Ramos (cell line): ENCODE measurements at regions not wholly inside any gene's neighbourhood (a gene's known extent, or its start where the extent isn't known, plus 50 kb on each side); places are given as distances from the start of the nearest gene placed in this dataset.

ENCODE experiments used
- in situ Hi-C: fragments of 300-500 bp; cut with MboI; formaldehyde crosslinking; loops from one replicate; pipeline ENCODE4 v1.14.3; 2022; ENCODE audit warnings: low sequenced_read_pairs; ENCODE audit not compliant: unreplicated experiment

DNA sequence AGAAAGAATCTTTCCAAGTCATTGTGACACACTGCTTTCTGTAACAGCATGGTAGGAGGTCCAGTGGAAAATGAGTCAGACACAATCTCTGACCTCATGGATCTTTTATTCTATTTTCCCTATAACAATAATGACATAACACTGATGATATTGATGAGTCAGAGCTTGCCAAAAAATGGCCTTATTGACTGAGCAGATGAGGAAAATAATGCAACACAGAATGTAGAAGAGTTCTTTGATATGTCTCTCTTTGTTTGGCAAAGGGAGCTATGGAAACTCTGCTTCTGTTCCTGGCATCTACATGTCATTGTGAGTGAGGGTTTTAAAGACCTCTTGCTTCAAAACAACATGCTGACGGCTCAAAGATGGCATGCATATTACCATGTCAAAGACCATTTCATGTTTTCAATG, 443.1 kb upstream of the ZNF608 start:
- in situ Hi-C loops = no loop called here

DNA sequence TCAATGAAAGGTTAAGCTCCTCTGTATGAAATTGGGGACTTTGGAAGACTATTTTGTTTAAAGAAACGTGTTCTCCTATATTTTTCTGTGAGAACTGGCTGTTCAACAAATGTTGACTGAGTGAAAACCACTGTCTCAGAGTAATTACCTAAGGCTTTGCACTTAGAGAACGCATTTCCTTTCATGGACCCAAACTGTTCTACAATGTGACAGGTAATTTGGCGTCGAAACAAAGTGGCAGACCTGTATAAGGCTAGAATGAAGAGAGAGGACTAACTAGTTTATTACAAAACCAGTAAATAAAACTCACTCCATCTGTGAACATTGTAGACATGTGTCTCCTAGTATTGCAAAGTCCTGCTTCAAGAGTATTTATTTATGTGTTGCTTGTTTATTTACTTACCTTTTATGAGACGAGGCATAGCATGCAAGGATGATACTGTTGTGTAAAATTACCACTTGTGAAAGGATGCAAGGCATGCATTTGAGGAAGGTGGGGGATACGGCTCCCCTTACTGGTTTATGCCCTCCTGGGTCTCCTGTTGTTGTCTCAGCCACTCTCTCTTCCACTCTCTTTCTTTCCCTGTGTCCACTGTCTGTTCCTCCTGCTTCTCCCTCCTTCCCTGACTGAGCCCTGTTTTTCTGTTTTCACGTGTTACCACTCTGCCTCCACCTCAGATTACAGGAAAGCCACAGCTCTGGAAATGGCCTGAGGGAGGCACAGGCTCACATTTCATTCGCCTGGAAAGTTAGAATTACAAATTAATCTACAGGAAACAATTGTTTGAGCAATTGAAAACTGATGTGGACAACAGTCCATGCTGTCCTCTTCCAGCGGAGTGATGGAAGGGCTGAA, 444.0 kb upstream of the ZNF608 start:
- in situ Hi-C loops = no loop called here

DNA sequence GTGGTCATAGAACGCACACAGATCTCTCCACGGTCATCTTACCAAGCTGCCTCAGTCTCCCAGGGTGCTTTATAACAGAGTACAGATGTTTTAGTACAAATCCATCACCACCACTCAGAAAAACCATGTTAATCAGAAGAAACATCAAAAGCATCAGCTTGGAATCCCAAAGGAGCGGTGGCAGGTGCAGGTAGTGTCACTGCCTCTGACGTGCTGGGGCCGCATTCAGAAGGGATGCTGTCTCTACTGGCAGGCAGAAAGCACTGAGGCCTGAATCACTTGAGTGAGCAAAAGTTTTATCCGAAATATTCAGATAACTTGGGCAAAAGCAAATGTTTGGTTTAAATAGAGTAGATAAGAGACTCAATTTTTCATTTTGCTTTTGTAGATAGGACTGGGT, 448.4 kb upstream of the ZNF608 start:
- in situ Hi-C loops = no loop called here

DNA sequence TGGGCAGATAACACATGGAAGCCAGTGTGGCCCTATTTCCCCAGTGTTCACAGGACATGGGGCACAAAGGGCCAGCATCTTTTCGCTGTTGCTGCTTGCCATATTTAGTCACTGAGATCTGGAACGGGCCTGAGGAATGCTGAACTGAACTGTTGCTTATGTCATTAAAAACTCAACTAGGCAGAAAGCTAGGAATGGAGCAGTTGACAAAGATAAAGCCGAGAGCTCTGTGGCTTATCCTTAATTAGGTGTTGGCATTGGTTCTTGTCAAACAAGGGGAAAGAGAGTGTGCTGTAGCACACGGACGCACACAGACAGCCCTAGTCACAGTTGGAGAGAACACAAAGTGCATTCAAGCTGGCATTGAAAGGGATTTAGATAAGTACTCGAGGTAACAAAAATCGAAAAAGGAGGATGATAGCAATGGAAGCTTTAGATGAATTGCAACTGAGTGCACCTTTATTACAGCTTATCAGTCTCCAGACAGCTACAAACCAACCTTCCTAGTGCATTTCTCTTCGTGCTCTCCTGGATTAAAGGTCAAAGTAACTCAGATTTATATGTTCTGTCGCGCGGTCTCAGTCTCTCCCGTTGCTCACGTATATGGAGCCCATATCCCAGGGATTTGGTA, 450.2 kb upstream of the ZNF608 start:
- in situ Hi-C loops = no loop called here

DNA sequence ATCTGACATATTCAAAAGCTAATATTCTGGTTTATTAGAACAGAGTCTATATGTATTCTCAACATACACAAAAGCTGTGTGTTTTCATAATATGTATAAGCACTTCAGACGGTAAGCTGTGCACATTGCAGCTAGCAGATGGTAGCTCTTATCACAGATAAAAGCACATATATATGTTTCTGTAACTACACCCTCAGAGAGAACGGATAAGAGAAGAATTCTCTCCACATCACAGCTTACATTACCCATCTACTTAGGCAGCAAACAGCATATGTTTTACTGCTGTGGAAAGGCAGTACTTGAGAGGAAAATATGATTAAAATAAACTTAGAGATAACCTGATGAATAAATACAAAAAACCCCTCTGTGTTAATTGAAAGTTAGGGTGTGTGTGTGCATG, 450.9 kb upstream of the ZNF608 start:
- in situ Hi-C loops = no loop called here

DNA sequence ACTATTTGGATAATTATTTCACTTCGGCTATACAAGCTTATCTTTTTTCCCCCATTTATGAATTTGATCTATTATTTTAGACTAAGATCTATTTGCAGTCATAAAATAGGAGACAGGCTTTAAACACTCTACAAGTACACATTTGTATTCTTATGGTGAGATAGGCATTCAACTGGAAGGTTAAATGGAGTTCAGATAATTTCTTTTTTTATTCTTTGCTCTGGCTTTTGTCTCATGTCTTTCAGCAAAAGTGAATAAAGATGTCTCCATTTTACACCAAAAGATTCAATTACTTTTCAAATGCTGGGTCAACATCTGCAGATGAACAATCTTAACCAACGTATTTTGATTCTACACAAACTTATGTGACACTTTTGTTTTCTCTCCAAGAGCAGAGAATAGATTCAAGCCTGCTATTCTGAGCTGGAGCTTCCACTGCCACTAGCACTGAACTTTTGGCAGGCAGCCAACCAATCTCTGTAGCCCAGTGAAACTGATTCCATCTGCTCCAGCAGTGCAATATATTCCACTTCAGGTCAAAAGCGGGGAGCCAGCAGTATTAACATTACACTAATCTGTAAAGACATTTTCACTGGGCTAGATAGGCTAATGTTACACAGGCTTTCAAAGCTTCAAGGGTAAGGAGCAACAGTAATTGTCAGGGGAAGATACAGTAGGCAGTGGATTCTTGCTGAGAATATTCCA, 452.0 kb upstream of the ZNF608 start:
- in situ Hi-C loops = no loop called here

DNA sequence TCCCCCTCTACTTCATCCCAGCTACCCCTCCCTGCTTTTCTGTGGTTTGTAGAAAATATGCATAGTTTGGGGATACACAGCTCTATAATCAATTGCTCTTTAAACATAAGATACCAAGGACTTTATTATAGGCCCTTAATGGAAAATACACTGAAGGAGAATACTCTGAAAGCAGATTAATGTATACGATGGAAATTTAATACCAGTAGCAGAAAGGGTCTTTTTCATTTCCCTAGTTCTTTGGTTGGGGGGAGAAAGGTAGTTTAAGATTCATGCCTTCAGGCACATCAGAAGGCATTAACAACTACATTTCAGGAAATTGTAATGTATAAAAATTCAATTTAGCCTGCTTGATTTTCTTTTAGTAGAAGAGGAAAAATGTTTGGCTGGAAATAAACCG, 452.9 kb upstream of the ZNF608 start:
- in situ Hi-C loops = no loop called here

DNA sequence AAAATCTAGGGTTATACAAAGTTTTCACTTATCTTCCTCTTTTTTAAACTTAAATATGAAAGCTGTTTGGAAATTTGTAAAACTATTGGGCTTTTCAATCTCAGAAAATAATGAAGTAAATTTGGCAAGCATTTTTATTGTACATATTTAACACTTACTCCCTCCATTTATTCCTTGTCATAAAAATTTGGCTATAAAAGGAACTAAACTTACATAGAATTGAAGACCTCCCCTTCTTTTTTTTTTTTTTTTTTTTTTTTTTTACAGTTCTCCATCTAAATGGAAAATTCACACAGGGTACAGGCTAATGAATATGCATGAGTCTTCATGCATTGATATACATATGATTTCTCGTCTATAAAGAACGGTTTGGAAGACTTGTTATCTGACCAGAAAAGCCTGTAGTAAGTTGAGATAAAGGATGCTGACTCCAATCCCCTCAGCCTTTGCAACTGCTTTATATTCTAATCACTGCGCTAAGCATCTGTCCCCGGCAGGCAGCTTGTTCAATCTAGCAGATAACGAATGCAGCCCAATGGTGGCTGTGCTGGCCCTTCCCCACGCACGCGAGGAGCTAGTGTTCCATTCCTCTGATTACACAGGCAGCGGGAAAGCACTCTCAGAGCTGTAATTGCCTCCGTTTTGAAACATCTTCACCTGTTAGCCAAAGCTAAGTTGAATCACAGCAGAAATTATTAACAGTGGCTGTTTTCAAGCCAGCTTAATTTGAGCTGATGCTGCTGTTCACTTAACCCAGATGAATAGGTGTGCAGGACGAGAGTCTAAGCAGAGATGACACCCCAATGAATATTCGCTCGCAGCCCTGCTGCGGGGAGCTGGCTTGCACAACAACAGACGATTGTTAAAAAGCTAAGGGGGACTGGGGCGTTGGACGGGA, 453.8 kb upstream of the ZNF608 start:
- in situ Hi-C loops = no loop called here

DNA sequence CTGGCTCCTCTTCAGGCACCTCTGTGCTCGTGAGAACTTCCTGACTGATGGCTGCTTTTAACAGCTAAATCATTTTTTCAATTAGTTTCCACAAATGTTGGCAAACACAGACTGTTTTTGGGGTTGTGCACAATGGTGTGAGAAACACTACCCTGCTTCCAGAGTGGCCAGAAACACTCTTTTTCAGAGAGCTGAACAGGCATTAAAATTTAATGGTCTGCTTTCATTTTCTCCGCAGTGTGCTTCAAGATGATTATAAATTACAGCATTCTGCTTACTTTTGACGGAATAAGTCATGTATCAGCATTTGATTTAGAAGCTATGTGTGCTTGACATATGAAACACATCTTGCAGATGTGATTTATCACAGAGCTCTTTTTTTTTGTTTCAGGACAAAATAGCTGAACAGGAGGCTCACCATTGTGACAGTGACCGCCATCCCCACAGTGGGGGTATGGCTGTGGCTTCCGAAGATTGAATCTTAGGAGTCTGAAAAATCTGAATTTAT, 454.5 kb upstream of the ZNF608 start:
- in situ Hi-C loops = no loop called here

DNA sequence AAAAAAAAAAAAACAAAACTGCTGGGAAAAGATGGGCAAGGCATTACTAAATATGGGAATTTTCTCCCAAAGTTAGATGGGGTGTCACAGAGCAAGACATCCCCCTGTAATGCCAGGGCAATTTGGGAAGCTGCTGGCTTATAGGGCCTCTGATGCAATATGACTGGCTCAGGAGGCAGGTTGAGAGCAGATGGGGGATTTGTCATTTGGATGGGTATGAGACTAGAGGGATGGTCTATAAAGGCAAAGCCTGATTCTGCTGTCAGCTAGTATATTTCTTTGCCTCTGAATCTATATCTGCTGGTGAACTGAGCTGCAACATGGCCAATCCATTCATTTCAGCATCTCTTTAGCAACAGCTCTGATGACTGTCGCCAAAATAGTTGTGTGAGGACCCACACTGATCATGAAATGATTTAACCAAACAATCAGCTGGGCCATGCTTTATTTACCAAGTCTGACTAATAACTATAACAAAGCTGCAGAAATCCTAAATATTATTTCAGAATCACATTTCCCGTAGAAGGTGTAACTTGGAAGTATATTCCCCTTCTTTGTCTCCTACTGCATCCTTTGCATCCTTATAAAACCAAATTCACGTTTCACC, 455.1 kb upstream of the ZNF608 start:
- in situ Hi-C loops = no loop called here

DNA sequence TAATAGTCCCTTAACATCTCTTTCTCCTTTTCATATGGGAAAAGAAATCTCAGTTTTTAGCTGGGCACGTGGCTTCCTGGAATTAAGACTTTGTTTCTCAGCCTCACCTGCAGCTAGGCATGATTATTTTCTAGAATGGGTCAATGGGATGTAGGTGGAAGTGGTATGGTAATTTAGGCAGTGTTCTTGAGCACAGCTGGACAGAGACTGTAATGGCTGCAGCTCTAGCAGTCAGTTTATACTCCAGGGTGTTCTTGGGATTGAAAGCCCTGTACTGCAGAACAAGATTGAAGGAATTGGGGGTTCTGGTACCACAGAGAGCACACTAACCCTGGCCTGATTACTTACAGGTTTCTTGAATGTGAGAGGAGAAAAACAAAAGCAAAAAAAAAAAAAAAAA, 455.9 kb upstream of the ZNF608 start:
- in situ Hi-C loops = no loop called here

DNA sequence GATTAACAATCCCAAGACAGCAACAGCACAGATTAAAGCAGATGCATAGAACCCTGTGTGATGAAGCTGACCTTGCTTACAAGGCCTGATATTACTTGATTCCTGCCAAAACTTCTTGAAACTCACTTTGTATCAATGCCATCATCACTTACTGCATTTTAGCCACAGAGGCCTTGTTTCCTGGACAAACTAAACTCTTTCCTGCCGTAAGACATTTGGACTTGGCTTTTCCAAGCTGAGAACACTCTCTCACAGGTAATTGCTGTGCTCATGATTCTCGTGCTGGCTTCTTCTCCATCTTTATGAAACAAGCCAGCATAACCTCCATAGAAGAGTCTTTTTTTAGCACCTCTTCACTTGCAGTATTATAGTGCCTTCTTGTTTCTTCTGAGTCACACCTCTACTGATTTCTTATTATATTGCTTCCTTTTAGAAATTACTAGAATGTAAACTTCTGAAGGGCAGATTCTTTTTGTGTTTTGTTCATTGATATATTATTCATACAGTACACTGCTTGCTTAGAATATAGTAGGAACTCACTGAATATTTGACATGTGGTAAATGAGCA, 456.5 kb upstream of the ZNF608 start:
- in situ Hi-C loops = no loop called here

DNA sequence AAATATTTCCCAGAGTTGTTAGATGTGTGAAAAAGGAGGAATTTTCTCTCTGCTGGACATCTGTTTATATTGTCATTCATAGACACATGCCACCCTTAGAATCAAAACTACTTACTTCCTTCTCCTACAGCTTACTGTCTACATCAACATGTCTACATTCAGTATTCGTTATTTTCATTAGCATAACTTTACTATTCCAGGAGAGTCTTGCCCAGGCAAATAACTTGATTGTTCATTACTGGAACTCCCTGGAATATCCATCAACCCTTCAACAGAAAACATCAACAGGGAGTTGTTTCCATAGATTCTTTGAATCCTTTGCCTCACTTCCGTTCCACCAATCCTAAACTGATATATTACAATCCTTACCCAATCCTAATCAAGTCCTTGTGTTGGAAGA, 457.5 kb upstream of the ZNF608 start:
- in situ Hi-C loops = no loop called here

DNA sequence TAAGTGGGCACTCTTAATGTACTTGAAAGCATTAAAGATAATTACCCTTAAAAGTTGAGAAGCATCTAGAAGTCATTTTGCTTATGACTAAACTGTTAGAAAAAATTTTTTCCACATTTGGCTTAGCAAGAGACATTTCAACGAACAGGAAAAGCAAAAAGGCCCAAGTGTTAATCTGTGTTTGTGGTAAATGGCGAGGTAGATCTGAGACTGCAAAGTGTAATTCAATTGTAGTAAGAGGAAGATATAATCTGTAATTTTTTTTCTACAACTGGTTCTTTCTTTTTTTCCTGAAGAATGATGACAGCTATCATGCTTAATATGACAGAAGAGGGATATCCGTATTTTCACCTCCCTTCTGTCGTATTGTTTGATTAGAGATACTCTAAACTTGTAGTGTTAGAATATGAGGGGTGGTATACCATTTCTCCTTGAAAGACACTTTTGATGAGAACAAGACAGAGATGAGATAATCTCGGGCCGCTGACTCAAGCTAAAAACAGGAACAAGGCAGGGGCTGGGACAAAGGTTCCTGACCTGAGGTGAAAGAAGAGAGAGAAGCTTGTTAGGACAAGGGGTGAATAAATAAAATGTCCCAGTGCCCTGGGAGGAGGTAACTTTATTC, 459.3 kb upstream of the ZNF608 start:
- in situ Hi-C loops = no loop called here

DNA sequence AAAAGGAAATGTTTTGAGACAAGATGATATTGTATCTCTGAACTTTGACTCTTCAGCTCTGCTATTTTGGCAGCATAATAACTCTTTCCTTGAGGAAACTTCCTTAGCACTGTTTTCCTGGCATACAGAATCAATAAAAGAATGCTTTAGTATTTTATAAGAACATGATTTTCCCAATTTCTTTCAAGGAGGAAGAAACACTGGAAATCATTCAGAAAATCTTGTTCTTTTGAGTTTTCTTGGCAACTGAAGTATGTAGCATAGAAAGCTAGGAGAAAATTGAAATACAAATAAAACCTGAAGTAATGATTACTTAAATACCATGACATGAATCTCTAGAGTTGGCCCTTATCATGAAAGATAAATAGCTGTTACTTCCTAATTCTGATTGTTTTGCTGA, 461.4 kb upstream of the ZNF608 start:
- in situ Hi-C loops = no loop called here

DNA sequence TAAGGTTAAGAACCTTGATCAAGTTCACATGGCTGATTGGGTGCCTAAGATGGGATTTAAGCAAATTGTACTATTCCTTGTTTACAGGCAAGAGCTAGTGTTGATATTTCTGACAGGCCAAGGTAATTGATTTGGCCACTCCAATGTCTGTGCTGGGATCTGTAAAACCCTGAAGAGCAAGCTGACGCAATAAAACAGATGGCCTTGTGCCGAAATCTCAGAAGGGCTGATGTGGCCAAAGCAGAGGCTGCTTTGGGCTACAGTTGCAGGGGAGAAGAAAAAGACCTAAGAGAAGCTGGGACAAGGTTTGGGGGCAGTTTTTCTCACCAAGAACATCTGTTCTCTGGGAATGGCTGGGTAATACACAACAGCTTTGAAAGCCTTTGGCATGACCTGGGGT, 463.2 kb upstream of the ZNF608 start:
- in situ Hi-C loops = no loop called here

DNA sequence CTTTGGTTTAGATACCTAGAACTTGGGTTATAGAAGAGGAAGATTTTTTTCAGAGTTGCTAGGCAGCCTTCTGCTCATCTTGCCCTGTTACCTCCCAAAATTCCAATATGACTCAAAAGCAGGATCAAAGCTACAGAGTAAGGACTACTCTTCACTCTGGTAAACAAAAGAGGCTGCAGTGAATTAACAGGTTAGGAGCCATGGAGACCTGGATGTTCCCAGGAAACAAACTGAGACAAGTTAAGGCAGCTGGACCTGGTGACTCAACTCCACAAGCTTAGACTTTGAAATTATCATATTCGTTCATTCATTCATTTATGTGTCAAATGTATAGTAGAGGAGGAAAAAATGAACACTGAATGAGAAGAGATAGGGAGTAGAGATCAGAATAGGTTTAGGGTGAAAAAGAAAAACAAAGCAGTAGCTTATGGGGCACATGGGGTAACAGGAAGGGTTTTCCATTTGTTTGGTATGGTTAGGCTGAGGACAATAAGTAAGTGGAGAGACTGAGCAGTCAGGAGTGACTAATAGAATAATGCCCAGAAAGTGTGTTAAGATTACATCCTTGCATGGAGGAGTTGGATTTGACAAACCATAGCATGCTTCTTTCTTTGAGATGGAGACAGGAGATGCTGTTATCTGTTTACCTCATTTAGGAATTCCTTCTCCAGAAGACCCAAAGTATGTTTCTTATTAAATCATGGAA, 464.0 kb upstream of the ZNF608 start:
- in situ Hi-C loops = no loop called here

DNA sequence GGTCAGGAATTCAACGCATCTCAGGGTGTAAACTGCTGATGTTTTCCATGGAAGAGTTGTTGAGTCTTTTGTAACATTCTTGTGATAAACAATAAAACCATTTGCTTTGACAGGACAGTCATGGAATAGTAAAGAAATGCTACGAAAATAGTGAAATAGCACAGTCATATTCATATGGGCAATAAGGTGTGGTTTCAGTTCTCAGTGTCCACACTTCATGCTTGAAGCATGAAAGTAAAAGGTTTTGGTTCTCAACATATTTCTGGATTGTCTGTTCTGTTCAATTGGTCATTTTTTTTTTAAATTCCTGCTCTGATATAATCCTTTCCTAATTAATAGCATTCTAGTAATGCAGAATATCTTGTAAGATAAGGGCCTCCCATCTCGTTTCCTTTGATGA, 467.6 kb upstream of the ZNF608 start:
- in situ Hi-C loops = no loop called here
